Activated naive CD8-positive, alpha-beta T cell treated with anti-CD3 and anti-CD28 coated beads, Interleukin-2, amount 10 ng/mL, durations not matched to agents 7 days and 5 days (primary cell): ENCODE measurements at regions not wholly inside any gene's neighbourhood (a gene's known extent, or its start where the extent isn't known, plus 50 kb on each side); places are given as distances from the start of the nearest gene placed in this dataset.
"Not testable (repeated sequence)": the region's sequence is repeated elsewhere in the genome, so short reads cannot be mapped to it uniquely, and the experiment has no call there.

ENCODE experiments used
- ATAC-seq: fragments of 150-1000 bp; cut with Tn5 transposase; one replicate; pipeline ENCODE4 v1.10.0; 2021; ENCODE audit warnings: low read depth, moderate library complexity
- POLR2A ChIA-PET: fragments of 350-600 bp; sonication (Branson Sonifier 250); formaldehyde crosslinking; loops from one replicate; lab custom pipeline; 2021; ENCODE audit warnings: antibody characterized with exemption; lab: Charles Lee
- DNase-seq: peaks from one replicate; pipeline ENCODE4 v3.0.0; 2021
- H3K27ac Mint-ChIP-seq: one replicate; pipeline ENCODE4 v1.8.0; 2022; ENCODE audit warnings: mild to moderate bottlenecking, mixed read lengths
- H3K27me3 Mint-ChIP-seq: one replicate; pipeline ENCODE4 v1.8.0; 2022; ENCODE audit warnings: mild to moderate bottlenecking, moderate library complexity, mixed read lengths
- H3K36me3 Mint-ChIP-seq: one replicate; pipeline ENCODE4 v1.8.0; 2021; ENCODE audit warnings: mild to moderate bottlenecking, mixed read lengths
- H3K4me1 Mint-ChIP-seq: one replicate; pipeline ENCODE4 v1.8.0; 2021; ENCODE audit warnings: mixed read lengths
- H3K4me3 Mint-ChIP-seq: one replicate; pipeline ENCODE4 v1.8.0; 2022; ENCODE audit warnings: mild to moderate bottlenecking, moderate library complexity, mixed read lengths
- H3K9me3 Mint-ChIP-seq: one replicate; pipeline ENCODE4 v1.8.0; 2021; ENCODE audit warnings: mixed read lengths

DNA sequence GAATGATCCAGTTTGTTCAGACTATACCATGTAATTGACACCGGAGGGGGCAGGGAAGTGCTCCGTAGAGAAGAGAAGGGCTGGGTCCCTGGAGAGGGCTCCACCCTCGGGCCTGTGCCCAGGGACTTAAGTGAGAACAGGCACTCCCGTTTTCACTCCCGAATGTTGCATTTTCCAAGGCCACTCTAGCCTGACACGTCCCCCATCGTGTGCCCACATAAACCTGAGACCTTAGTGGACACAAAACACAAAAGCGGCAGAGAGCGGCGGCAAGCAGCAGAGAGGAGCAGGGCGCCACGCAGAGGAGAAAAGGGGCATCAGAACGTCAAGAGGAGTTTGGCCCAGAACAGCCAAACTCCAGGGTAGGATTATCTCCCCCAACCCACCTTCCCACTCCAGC lies 1405.1 kb downstream of the GRIK2 start:
- Mint-ChIP-seq H3K36me3 (no peaks in the 10 kb centered on the region), H3K4me3 (no peak overlapping the region), H3K27ac (no peak overlapping the region), H3K9me3 (no peaks in the 10 kb centered on the region), H3K27me3 (no peaks in the 10 kb centered on the region), H3K4me1 (no peaks in the 10 kb centered on the region)
- ATAC-seq (no peak), DNase-seq (no peak)
- POLR2A ChIA-PET = no interaction called here

GRCh38 chr6:102793752-102794151 lies 1400.2 kb downstream of the GRIK2 start:
- ATAC-seq (no peak), DNase-seq (no peak)
- Mint-ChIP-seq H3K9me3 (no peaks in the 10 kb centered on the region), H3K27me3 (no peaks in the 10 kb centered on the region), H3K4me3 (no peak overlapping the region), H3K36me3 (no peaks in the 10 kb centered on the region), H3K4me1 (no peaks in the 10 kb centered on the region), H3K27ac (no peak overlapping the region)
- POLR2A ChIA-PET = no interaction called here

DNA sequence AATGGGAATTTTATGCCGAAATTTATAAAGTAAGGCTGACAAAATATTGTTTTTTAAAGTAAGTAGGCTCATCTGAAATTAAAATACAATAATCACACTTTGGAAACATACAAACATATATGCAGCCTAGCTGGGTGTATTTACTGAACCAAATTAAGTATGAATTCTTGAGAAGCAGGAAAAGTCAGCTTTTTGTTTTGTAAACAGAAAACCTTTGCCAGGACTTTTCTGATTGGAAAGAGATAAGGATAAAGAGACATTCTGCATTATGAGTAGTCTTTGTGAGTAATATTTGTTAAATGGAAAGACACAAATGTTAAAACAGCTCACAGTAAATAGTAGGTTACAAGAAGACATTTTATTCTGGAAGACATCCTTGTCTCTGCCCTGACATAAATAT lies 1380.8 kb downstream of the GRIK2 start:
- no peak for ATAC-seq
- H3K27me3 Mint-ChIP-seq = no peaks in the 10 kb centered on the region
- no peak for DNase-seq
- no peak overlapping the region for H3K27ac Mint-ChIP-seq
- POLR2A ChIA-PET = no interaction called here
- H3K9me3 Mint-ChIP-seq = no peaks in the 10 kb centered on the region
- H3K4me1 Mint-ChIP-seq = no peaks in the 10 kb centered on the region
- H3K4me3 Mint-ChIP-seq = no peak overlapping the region
- H3K36me3 Mint-ChIP-seq = no peaks in the 10 kb centered on the region

DNA sequence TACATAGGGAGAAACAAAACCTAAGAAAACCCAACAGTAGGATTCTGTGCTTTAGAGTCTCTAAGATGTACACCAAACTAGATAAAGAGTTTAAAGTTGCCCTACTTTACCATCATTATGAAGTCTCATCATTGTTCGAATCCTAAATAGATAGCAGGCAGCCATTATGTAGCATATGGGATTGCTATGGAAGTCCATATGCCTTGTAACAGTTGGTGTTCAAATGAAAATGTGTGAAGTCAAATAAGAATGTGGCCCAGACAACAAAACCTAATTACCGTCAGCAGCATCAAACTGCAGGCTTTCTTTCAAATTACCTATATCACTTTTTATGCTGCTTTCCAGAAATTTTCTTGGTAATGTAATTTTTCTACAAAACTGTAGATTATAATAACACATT lies 1380.1 kb downstream of the GRIK2 start:
- Mint-ChIP-seq H3K27me3 (no peaks in the 10 kb centered on the region), H3K36me3 (no peaks in the 10 kb centered on the region), H3K4me3 (no peak overlapping the region), H3K9me3 (no peaks in the 10 kb centered on the region), H3K27ac (no peak overlapping the region), H3K4me1 (no peaks in the 10 kb centered on the region)
- POLR2A ChIA-PET = no interaction called here
- DNase-seq = no peak
- ATAC-seq = no peak

GRCh38 chr6:102766963-102767362 lies 1373.5 kb downstream of the GRIK2 start:
- no peaks in the 10 kb centered on the region for H3K9me3 Mint-ChIP-seq
- POLR2A ChIA-PET = no interaction called here
- ATAC-seq = no peak
- no peaks in the 10 kb centered on the region for H3K27me3 Mint-ChIP-seq
- DNase-seq = no peak
- no peak overlapping the region for H3K4me3 Mint-ChIP-seq
- no peak overlapping the region for H3K27ac Mint-ChIP-seq
- no peaks in the 10 kb centered on the region for H3K36me3 Mint-ChIP-seq
- H3K4me1 Mint-ChIP-seq = no peaks in the 10 kb centered on the region

GRCh38 chr6:102764317-102764716 lies 1370.8 kb downstream of the GRIK2 start:
- DNase-seq (no peak), ATAC-seq (no peak)
- Mint-ChIP-seq H3K27ac (no peak overlapping the region), H3K36me3 (no peaks in the 10 kb centered on the region), H3K9me3 (no peaks in the 10 kb centered on the region), H3K4me3 (no peak overlapping the region), H3K27me3 (no peaks in the 10 kb centered on the region), H3K4me1 (no peaks in the 10 kb centered on the region)
- POLR2A ChIA-PET = no interaction called here

DNA sequence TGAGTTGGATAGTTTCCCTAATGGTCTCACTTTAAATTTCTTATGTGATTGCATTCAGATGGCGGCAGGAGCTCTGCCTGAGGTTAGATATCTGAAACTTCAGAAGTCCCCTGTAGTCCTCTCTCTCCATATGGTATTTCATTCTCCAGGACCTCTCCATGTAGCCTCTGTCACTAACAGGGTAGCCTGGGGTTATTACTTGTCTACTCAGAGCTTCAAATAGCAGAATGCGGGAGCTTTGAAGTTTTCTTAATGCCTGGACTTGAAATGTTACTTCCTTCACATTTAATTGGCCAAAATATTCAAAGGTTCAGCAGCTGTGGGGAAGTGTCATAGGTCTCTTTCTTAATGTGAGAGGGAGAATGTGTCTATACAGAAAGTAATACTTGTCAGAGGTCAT lies 1370.4 kb downstream of the GRIK2 start:
- POLR2A ChIA-PET = no interaction called here
- no peaks in the 10 kb centered on the region for H3K4me1 Mint-ChIP-seq
- DNase-seq (no peak), ATAC-seq (no peak)
- H3K27me3 Mint-ChIP-seq = no peaks in the 10 kb centered on the region
- H3K4me3 Mint-ChIP-seq = no peak overlapping the region
- no peak overlapping the region for H3K27ac Mint-ChIP-seq
- H3K36me3 Mint-ChIP-seq = no peaks in the 10 kb centered on the region
- H3K9me3 Mint-ChIP-seq = no peaks in the 10 kb centered on the region

GRCh38 chr6:102761872-102762271 lies 1368.4 kb downstream of the GRIK2 start:
- H3K27me3 Mint-ChIP-seq = no peaks in the 10 kb centered on the region
- no peak overlapping the region for H3K27ac Mint-ChIP-seq
- no peaks in the 10 kb centered on the region for H3K4me1 Mint-ChIP-seq
- DNase-seq (no peak), ATAC-seq (no peak)
- H3K9me3 Mint-ChIP-seq = peaks cover 2% of the 10 kb centered on the region
- no peak overlapping the region for H3K4me3 Mint-ChIP-seq
- POLR2A ChIA-PET = no interaction called here
- H3K36me3 Mint-ChIP-seq = no peaks in the 10 kb centered on the region

GRCh38 chr6:102759415-102759814 lies 1365.9 kb downstream of the GRIK2 start:
- Mint-ChIP-seq H3K27ac (no peak overlapping the region), H3K4me1 (no peaks in the 10 kb centered on the region), H3K36me3 (no peaks in the 10 kb centered on the region), H3K27me3 (no peaks in the 10 kb centered on the region), H3K4me3 (no peak overlapping the region), H3K9me3 (peaks cover 3% of the 10 kb centered on the region)
- POLR2A ChIA-PET = no interaction called here
- DNase-seq (no peak), ATAC-seq (no peak)

DNA sequence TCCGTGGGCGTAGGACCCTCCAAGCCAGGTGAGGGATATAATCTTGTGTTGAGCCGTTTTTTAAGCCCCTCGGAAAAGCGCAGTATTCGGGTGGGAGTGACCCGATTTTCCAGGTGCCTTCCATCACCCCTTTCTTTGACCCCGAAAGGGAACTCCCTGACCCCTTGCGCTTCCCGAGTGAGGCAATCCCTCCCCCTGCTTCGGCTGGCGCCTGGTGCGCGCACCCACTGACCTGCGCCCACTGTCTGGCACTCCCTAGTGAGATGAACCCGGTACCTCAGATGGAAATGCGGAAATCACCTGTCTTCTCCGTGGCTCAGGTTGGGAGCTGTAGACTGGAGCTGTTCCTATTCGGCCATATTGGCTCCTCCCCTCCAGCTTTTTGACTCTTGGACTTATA lies 1365.0 kb downstream of the GRIK2 start:
- H3K36me3 Mint-ChIP-seq, H3K4me1 Mint-ChIP-seq, ATAC-seq, H3K27ac Mint-ChIP-seq, H3K4me3 Mint-ChIP-seq, H3K9me3 Mint-ChIP-seq, POLR2A ChIA-PET, DNase-seq, H3K27me3 Mint-ChIP-seq: not testable (repeated sequence)

GRCh38 chr6:102749210-102749971 lies 1355.9 kb downstream of the GRIK2 start:
- Mint-ChIP-seq H3K27ac (no peak overlapping the region), H3K27me3 (no peaks in the 10 kb centered on the region), H3K36me3 (no peaks in the 10 kb centered on the region), H3K4me1 (no peaks in the 10 kb centered on the region), H3K9me3 (no peaks in the 10 kb centered on the region), H3K4me3 (no peak overlapping the region)
- DNase-seq (no peak), ATAC-seq (no peak)
- POLR2A ChIA-PET = no interaction called here

DNA sequence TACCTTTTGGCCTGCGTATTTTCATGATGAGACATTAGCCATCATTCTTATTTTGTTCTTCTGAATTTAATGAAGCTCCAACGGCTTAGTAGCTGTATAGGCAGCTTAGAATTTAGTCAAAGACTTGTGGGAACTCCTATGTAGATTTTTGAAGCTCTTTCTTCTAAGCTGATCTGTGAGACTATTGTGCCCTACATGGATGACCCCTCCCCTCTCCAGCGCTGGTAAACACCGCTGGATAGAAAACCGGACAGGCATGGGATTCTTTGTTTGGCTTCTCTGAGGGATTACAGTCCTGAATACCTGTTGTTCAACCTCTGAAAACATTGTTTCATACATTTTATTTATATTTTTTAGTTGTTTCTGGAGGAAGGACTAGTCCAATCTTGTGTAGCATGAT lies 1353.4 kb downstream of the GRIK2 start:
- no peak for ATAC-seq
- Mint-ChIP-seq H3K4me3 (no peak overlapping the region), H3K4me1 (no peaks in the 10 kb centered on the region), H3K36me3 (no peaks in the 10 kb centered on the region), H3K27me3 (no peaks in the 10 kb centered on the region), H3K27ac (no peak overlapping the region), H3K9me3 (no peaks in the 10 kb centered on the region)
- DNase-seq = no peak
- POLR2A ChIA-PET = no interaction called here

GRCh38 chr6:102742754-102743356 lies 1349.3 kb downstream of the GRIK2 start:
- H3K36me3 Mint-ChIP-seq = no peaks in the 10 kb centered on the region
- no peak for ATAC-seq
- H3K4me3 Mint-ChIP-seq = no peak overlapping the region
- no peaks in the 10 kb centered on the region for H3K9me3 Mint-ChIP-seq
- H3K4me1 Mint-ChIP-seq = no peaks in the 10 kb centered on the region
- no peak for DNase-seq
- POLR2A ChIA-PET = no interaction called here
- H3K27ac Mint-ChIP-seq = no peak overlapping the region
- H3K27me3 Mint-ChIP-seq = no peaks in the 10 kb centered on the region

- H3K4me3 Mint-ChIP-seq = no peak overlapping the region
- POLR2A ChIA-PET = no interaction called here
Measured at GRCh38 chr6:102742028-102742427, 1348.5 kb downstream of the GRIK2 start.

More at GRCh38 chr6:102742028-102742427, 1348.5 kb downstream of the GRIK2 start:
- H3K36me3 Mint-ChIP-seq = no peaks in the 10 kb centered on the region
- H3K4me1 Mint-ChIP-seq = no peaks in the 10 kb centered on the region
- DNase-seq (no peak), ATAC-seq (no peak)
- H3K27ac Mint-ChIP-seq = no peak overlapping the region
- H3K27me3 Mint-ChIP-seq = no peaks in the 10 kb centered on the region
- no peaks in the 10 kb centered on the region for H3K9me3 Mint-ChIP-seq
